ENCODE measurements at regions not wholly inside any gene's neighbourhood (a gene's known extent, or its start where the extent isn't known, plus 50 kb on each side); places are given as distances from the start of the nearest gene placed in this dataset.
"Not testable (repeated sequence)": the region's sequence is repeated elsewhere in the genome, so short reads cannot be mapped to it uniquely, and the experiment has no call there.

- DNase-seq (ENCODE audit: low read depth) = peak; percentile 99
Observed at GRCh38 chr4:154164931-154165839, 326.4 kb downstream of the DCHS2 start.

- DNase-seq (ENCODE audit: low read depth) = no peak
Observed at GRCh38 chr4:154160519-154161301, 330.9 kb downstream of the DCHS2 start.

GRCh38 chr4:154158361-154159155, 333.0 kb downstream of the DCHS2 start:
- no peak for DNase-seq (ENCODE audit: low read depth)

- no peak for DNase-seq (ENCODE audit: low read depth)
Observed at GRCh38 chr4:154152546-154152945, 339.1 kb downstream of the DCHS2 start.

GRCh38 chr4:154149236-154149635, 342.4 kb downstream of the DCHS2 start:
- not testable (repeated sequence) for DNase-seq (ENCODE audit: low read depth)

GRCh38 chr4:154143720-154144119, 347.9 kb downstream of the DCHS2 start:
- DNase-seq (ENCODE audit: low read depth) = no peak

GRCh38 chr4:154142664-154143063, 348.9 kb downstream of the DCHS2 start:
- DNase-seq (ENCODE audit: low read depth) = no peak

- DNase-seq (ENCODE audit: low read depth) = no peak
Observed at GRCh38 chr4:154140869-154141268, 350.7 kb downstream of the DCHS2 start.

GRCh38 chr4:154137320-154137905, 348.5 kb upstream of the SFRP2 start:
- DNase-seq (ENCODE audit: low read depth) = no peak

GRCh38 chr4:154135576-154135975, 346.7 kb upstream of the SFRP2 start:
- DNase-seq (ENCODE audit: low read depth) = no peak

- no peak for DNase-seq (ENCODE audit: low read depth)
Observed at GRCh38 chr4:154132406-154132805, 343.5 kb upstream of the SFRP2 start.

GRCh38 chr4:154126276-154126675, 337.4 kb upstream of the SFRP2 start:
- no peak for DNase-seq (ENCODE audit: low read depth)

- DNase-seq (ENCODE audit: low read depth) = no peak
Observed at GRCh38 chr4:154125340-154125739, 336.5 kb upstream of the SFRP2 start.

- DNase-seq (ENCODE audit: low read depth) = peak; percentile 96
Observed at GRCh38 chr4:154124539-154125255, 335.8 kb upstream of the SFRP2 start.

- no peak for DNase-seq (ENCODE audit: low read depth)
Observed at GRCh38 chr4:154123897-154124296, 335.0 kb upstream of the SFRP2 start.

GRCh38 chr4:154120690-154121345, 331.9 kb upstream of the SFRP2 start:
- DNase-seq (ENCODE audit: low read depth) = no peak

GRCh38 chr4:154120006-154120676, 331.3 kb upstream of the SFRP2 start:
- peak; percentile 11 for DNase-seq (ENCODE audit: low read depth)

GRCh38 chr4:154119317-154119716, 330.4 kb upstream of the SFRP2 start:
- DNase-seq (ENCODE audit: low read depth) = no peak

- not testable (repeated sequence) for DNase-seq (ENCODE audit: low read depth)
Observed at GRCh38 chr4:154117726-154118125, 328.8 kb upstream of the SFRP2 start.

GRCh38 chr4:154107337-154107736, 318.5 kb upstream of the SFRP2 start:
- DNase-seq (ENCODE audit: low read depth) = no peak

Measured in GM04503 (cell line).